ENCODE measurements at regions not wholly inside any gene's neighbourhood (a gene's known extent, or its start where the extent isn't known, plus 50 kb on each side); places are given as distances from the start of the nearest gene placed in this dataset.
"Not testable (repeated sequence)": the region's sequence is repeated elsewhere in the genome, so short reads cannot be mapped to it uniquely, and the experiment has no call there.

GRCh38 chr3:75101329-75102147 lies 487.1 kb upstream of the CNTN3 start:
- WGBS, 3 donors = 45 to 51% (median 45%) methylated on average over 11 of the region's 11 CpGs

DNA sequence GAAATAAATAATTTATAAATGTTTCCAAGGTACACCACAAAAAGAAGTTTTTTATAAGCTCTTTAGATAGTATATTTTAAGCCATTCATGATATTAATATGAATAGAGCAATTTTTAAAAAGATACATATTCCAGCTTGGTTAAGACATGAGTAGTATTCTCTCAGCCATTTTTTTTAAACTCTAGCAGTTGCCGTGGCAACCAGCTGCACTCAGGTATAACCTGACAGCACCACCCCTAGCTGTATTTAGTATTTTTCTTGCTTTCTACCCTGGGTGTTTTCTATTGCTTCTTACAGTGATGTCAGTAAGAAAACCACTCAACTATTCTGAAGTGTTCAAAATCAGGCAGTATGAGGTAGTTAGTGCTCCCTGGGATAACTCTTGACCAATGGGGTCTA lies 496.3 kb upstream of the CNTN3 start:
- WGBS, 3 donors = 79 to 84% (median 79%) methylated on average over 1 of the region's 1 CpG
- no peak overlapping the region for H3K27ac ChIP-seq (ENCODE audit: low read depth, low read length)

More at GRCh38 chr3:75101329-75102147, 487.1 kb upstream of the CNTN3 start:
- no peak overlapping the region for H3K27ac ChIP-seq (ENCODE audit: low read depth, low read length)

GRCh38 chr3:75115695-75116094 lies 501.2 kb upstream of the CNTN3 start:
- WGBS, 3 donors = 82 to 87% (median 85%) methylated on average over 2 of the region's 2 CpGs
- H3K27ac ChIP-seq (ENCODE audit: low read depth, low read length) = no peak overlapping the region

DNA sequence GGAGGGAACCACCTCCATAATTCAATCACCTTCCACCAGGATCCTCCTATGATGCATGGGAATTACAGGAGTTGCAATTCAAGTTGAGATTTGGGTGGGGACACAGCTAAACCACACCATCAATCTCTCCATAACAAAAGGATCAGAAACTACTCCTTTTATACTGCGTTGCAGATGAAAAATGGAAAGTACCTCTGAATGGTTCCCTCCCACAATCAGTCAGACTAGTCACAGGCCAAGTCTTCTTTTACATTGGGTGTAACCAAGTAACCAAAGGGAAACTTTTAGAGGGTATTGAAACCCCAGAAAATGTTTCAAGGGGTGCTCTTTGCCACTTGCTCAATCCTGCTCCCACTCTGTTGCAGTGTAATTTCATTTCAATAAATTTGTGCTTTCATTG lies 504.3 kb upstream of the CNTN3 start:
- H3K27ac ChIP-seq (ENCODE audit: low read depth, low read length) = no peak overlapping the region
- 88 to 91% (median 90%) methylated on average over 1 of the region's 1 CpG for WGBS, 3 donors

DNA sequence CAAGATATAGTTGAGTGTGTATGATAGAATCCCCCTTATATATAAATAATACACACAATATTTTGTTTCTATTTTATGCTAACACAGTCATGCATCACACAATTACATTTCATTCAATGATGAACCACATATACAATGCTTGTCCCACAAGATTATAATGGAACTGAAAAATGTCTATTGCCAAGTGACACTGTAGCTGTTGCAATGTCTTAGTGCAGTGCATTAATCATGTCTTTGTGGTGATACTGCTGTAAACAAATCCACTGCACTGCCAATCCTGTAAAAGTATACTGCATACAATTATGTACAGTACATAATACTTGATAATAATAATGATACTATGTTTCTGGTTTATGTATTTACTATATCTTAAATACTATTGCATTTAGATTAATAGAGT lies 512.1 kb upstream of the CNTN3 start:
- H3K27ac ChIP-seq (ENCODE audit: low read depth, low read length) = no peak overlapping the region

- WGBS, 3 donors = 39 to 58% (median 50%) methylated on average over 2 of the region's 2 CpGs
- no peak overlapping the region for H3K27ac ChIP-seq (ENCODE audit: low read depth, low read length)
Measured at GRCh38 chr3:75129101-75129500, 514.6 kb upstream of the CNTN3 start.

- H3K27ac ChIP-seq (ENCODE audit: low read depth, low read length) = no peak overlapping the region
- WGBS, 3 donors = 75 to 87% (median 85%) methylated on average over 14 of the region's 14 CpGs
Measured at GRCh38 chr3:75136100-75136897, 521.8 kb upstream of the CNTN3 start.

- H3K27ac ChIP-seq (ENCODE audit: low read depth, low read length) = no peak overlapping the region
- 85 to 97% (median 94%) methylated on average over 7 of the region's 7 CpGs for WGBS, 3 donors
Measured at GRCh38 chr3:75138345-75138744, 523.9 kb upstream of the CNTN3 start.

GRCh38 chr3:75140904-75141615 lies 523.1 kb upstream of the FRG2C start:
- H3K27ac ChIP-seq (ENCODE audit: low read depth, low read length) = no peak overlapping the region
- 86 to 90% (median 86%) methylated on average over 8 of the region's 8 CpGs for WGBS, 3 donors

DNA sequence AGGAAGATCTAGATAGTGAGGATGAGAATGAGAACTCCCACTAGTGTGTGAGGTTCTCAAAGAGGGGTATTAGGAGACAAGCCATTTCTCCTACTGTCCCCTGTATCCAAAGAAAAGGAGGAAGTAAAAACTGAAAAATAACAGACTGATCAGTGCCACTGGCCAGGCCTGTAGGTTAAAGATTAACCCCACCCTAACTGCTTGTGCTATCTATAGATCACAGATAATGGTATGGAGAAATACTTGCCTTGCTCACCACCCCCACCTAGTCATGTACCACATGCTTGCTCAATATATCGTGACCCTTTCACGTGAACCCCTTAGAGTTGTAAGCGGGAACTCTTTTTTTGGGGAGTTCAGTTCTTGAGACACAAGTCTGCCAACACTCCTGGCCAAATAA lies 519.7 kb upstream of the FRG2C start:
- H3K27ac ChIP-seq (ENCODE audit: low read depth, low read length) = no peak overlapping the region
- 84 to 99% (median 85%) methylated on average over 3 of the region's 3 CpGs for WGBS, 3 donors

DNA sequence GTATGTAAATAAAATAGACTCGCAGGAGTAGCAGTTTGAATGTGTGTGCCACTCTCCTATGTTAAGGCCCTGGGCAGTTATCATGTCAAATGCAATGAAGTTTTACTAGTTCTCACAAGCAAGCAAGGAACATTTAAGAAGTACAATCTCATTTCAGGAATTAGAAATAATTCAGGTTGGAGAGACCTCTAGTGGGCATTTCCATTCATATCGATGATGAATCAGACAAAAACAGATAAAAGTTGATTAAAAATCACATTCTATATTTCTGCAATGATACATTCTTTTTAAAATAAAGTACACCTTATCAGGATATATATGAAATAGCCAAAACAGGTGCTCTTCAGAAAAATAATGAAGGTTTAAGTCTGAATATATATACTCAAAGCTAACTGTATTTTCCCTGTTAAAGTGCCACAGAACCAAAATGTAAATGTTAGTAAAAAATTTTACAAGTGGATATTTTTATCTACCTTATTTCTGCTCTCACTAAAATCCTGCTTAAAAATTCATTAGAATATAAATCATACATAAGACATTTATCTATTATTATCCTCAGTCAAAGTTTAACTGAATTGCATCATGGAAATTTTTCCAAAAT lies 492.4 kb upstream of the FRG2C start:
- WGBS, 3 donors = 17 to 23% (median 23%) methylated on average over 2 of the region's 2 CpGs
- no peak overlapping the region for H3K27ac ChIP-seq (ENCODE audit: low read depth, low read length)

DNA sequence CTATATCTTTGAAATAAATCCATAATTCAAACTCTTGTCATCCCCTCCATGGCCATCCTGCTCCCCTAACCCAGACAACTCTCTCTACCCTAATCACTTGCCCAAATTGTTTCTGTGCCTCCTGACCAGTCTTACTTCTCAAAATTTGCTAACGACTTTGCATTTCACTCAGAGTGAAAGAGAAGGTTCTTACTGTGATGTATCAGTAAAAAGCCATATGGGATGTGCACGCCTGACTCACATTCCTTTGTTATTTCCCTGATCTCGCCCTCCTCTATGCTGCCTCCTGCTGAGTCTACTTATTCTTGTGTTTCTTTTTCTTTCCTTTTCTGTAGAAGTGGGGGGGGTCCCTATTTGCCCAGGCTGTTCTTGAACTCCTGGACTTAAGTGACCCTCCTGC lies 487.2 kb upstream of the FRG2C start:
- WGBS, 3 donors = 51 to 59% (median 52%) methylated on average over 3 of the region's 3 CpGs
- no peak overlapping the region for H3K27ac ChIP-seq (ENCODE audit: low read depth, low read length)

DNA sequence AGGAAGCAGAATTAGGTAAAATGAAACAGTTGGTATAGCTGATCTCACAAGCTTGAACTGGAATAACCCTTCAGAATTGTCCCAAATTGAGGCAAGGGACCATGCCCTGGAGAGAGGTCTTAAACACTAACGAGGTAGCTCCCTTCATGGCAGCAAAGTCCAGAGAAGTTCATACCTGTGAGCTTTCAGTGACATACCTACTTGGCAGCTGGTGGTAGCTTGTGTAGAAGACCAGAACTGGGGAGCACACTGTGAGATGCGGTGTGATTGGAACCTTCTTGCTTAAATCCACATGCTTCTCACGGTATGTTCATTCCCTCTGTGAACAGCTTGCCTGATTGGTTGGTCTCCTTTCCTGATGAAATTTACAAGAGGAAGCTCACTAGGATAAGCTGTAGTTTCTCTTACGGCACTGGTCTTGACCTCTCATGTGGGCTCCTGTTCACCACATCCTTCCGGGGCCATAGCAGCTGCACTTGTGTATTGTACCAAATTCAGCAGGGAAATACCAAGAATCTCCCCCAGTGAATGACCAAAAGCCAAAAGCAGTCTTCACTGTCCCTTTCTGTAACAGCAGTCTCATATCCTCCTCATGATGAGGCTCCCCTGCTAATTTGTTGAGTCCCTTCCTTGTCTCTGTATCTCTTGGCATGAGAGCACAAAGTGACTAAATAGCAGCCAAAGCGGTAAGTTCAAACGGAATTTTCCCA lies 483.7 kb upstream of the FRG2C start:
- 80 to 84% (median 81%) methylated on average over 7 of the region's 7 CpGs for WGBS, 3 donors

DNA sequence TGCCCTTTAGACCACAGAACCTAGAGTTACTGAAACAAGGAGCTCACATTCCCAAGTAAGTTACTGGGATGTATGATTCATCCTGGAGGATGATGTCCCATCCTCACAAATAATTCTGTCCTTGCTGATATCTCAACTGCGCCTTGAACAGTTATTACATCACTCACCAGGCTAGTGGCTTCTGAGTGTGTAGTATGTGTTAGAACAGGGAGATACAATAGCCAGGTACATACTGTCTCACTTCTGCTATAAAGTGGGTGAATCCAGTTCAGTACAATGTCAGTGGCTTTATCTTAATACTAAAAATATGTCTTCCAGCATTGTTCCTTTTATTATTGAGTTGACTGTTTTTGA lies 483.2 kb upstream of the FRG2C start:
- no peak overlapping the region for H3K27ac ChIP-seq (ENCODE audit: low read depth, low read length)
- WGBS, 3 donors = 72 to 95% (median 90%) methylated on average over 1 of the region's 1 CpG

More for the DNA sequence above, 483.7 kb upstream of the FRG2C start:
- no peak overlapping the region for H3K27ac ChIP-seq (ENCODE audit: low read depth, low read length)

DNA sequence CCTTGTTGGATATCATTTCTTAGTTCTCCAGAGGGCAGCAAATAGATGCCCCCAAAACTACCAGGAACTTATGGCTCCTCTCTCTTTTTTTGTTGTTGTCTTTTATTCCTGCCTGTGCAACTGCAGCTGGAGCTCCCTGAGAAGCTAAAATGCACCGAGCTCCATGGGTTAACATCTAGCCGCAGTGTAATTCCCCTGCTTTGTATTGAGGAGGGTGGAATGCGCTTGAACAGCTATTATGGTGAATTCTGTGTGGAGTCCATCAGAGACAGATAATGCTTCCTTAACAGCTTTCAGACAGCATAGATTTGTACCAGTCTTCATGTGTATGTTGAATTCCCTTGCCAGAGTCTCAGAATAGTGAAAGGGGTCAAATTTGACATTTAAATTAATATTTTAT lies 475.2 kb upstream of the FRG2C start:
- H3K27ac ChIP-seq (ENCODE audit: low read depth, low read length) = no peak overlapping the region
- WGBS, 3 donors = 60 to 80% (median 77%) methylated on average over 3 of the region's 3 CpGs

- no peak overlapping the region for H3K27ac ChIP-seq (ENCODE audit: low read depth, low read length)
- WGBS, 3 donors = 61 to 64% (median 63%) methylated on average over 6 of the region's 6 CpGs
Measured at GRCh38 chr3:75192146-75192616, 471.9 kb upstream of the FRG2C start.

- WGBS, 3 donors = 58 to 69% (median 58%) methylated on average over 4 of the region's 4 CpGs
- no peak overlapping the region for H3K27ac ChIP-seq (ENCODE audit: low read depth, low read length)
Measured at GRCh38 chr3:75193797-75194196, 470.3 kb upstream of the FRG2C start.

DNA sequence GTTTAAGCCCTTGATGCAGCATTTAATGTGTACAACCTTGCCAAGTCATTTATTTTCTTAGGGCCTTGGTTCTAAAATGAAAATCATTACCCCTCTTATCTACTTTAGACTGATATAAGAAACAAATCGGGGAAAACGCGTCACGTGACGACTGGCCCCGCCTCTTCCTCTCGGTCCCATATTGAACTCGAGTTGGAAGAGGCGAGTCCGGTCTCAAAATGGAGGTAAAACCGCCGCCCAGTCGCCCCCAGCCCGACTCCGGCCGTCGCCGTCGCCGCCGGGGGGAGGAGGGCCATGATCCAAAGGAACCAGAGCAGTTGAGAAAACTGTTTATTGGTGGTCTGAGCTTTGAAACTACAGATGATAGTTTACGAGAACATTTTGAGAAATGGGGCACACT lies 449.8 kb upstream of the FRG2C start:
- H3K27ac ChIP-seq (ENCODE audit: low read depth, low read length) = not testable (repeated sequence)

More for the DNA sequence above, 449.8 kb upstream of the FRG2C start:
- WGBS, 3 donors = 92 to 97% (median 95%) methylated on average over 19 to 22 of the region's 22 CpGs
